Ovary (tissue), 3 donors: ENCODE measurements at regions not wholly inside any gene's neighbourhood (a gene's known extent, or its start where the extent isn't known, plus 50 kb on each side); places are given as distances from the start of the nearest gene placed in this dataset.
"Not testable (repeated sequence)": the region's sequence is repeated elsewhere in the genome, so short reads cannot be mapped to it uniquely, and the experiment has no call there.

Experiments
- CTCF ChIP-seq, 3 donors: fragments of 450-650 bp in 2 of 3; fragments of 200-600 bp in 1 of 3; IDR thresholded peaks; one replicate each; pipeline versions ENCODE4 v1.5.1 to v1.8.0; 2016 to 2022; ENCODE audit warnings: antibody characterized with exemption in 3 of 3, mild to moderate bottlenecking in 1 of 3
- EP300 ChIP-seq: sonication (generic); formaldehyde crosslinking; IDR thresholded peaks from one replicate; pipeline ENCODE4 v1.6.1; 2017; ENCODE audit warnings: antibody characterized with exemption
- POLR2A ChIP-seq: fragments of 450-650 bp; IDR thresholded peaks from one replicate; pipeline ENCODE4 v1.6.1; 2017; ENCODE audit warnings: antibody characterized with exemption, mild to moderate bottlenecking, moderate library complexity
- donor health status: DM: no; HTN: no; CAD: no.

DNA sequence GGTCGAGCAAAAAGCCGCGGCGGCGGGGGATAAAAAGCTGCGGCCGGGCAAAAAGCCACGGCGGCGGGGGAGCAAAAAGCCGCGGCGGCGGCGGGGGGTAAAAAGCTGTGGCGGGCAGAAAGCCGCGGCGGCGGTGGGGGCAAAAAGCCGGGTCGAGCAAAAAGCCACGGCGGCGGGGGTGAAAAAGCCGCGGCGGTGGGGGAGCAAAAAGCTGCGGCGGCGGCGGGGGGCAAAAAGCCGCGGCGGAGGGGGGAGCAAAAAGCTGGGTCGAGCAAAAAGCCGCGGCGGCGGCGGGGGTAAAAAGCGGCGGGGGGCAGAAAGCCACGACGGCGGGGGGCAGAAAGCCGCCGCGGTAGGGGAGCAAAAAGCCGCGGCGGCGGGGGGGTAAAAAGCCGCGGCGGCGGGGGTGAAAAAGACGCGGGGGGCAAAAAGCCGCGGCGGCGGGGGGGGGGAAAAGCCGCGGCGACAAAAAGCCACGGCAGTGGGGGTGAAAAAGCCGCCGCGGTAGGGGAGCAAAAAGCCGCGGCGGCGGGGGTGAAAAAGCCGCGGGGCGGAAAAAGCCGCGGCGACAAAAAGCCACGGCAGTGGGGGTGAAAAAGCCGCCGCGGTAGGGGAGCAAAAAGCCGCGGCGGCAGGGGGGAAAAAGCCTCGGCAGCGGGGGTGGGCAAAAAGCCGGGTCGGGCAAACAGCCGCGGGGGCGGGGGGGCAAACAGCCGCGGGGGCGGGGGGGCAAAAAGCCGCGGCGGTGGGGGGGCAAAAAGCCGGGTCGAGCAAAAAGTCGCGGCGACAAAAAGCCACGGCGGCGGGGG, 510.8 kb downstream of the FOXD4L5 start:
- not testable (repeated sequence) for TF ChIP-seq CTCF (IDR thresholded peaks at IDR 0.05); POLR2A; EP300
